Neural crest cell (in vitro differentiated cells): ENCODE measurements at regions not wholly inside any gene's neighbourhood (a gene's known extent, or its start where the extent isn't known, plus 50 kb on each side); places are given as distances from the start of the nearest gene placed in this dataset.
"Not testable (repeated sequence)": the region's sequence is repeated elsewhere in the genome, so short reads cannot be mapped to it uniquely, and the experiment has no call there.

Experiments used
- DNase-seq: peaks from one replicate; pipeline ENCODE4 v3.0.0; 2021; ENCODE audit warnings: low read depth, mixed read lengths, low spot score
- H3K27ac Mint-ChIP-seq: one replicate; pipeline ENCODE4 v1.8.0; 2021; ENCODE audit warnings: mild to moderate bottlenecking, mixed read lengths; ENCODE audit not compliant: unreplicated experiment
- H3K27me3 Mint-ChIP-seq: 2 replicates; pipeline ENCODE4 v1.8.0; 2021; ENCODE audit warnings: low read depth, mild to moderate bottlenecking, mixed read lengths
- H3K36me3 Mint-ChIP-seq: 2 replicates; pipeline ENCODE4 v1.8.0; 2021; ENCODE audit warnings: low read depth, mild to moderate bottlenecking, mixed read lengths
- H3K4me1 Mint-ChIP-seq: 2 replicates; pipeline ENCODE4 v1.8.0; 2021; ENCODE audit warnings: mixed read lengths
- H3K4me3 Mint-ChIP-seq: one replicate; pipeline ENCODE4 v1.8.0; 2021; ENCODE audit warnings: mild to moderate bottlenecking, mixed read lengths
- H3K9me3 Mint-ChIP-seq: 2 replicates; pipeline ENCODE4 v1.8.0; 2021; ENCODE audit warnings: mixed read lengths
- CTCF ChIP-seq: fragments of 200-600 bp; sonication (generic); conservative IDR thresholded peaks from 2 replicates; pipeline ENCODE4 v1.5.0; 2021; ENCODE audit warnings: antibody characterized with exemption, mild to moderate bottlenecking

DNA sequence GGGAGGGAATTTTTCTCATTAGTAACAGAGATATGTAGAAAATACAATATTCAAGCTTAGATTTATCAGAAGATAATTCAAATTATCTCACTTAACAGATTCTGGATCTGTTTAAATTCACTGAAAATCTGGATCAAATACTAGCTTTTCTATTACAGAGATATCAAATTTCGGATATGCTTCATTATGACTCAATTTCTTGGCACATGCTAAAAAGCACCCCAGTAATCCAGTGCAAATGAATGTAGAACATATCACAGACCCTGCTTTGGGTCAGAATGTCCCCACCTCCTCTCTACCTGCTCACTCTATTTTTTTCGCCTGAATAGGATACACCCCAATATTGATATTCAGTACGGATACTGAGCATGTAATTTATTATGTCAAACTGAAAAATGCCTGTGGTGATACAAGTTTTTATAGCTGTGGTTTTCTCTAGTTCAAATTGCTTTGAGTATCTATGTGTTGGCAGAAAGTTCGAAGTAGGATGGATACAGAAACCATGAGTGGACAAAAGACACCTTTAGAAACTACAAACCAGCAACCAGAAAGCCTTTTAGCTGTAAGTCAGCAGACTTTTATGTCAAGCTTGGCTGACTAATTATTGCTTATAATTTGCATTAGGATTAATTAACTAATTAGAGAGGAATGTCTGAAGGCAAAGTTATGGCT lies 290.0 kb downstream of the TFAP2B start:
- peaks cover 9% of the 10 kb centered on the region for H3K4me1 Mint-ChIP-seq
- H3K27ac Mint-ChIP-seq = no peak overlapping the region
- H3K9me3 Mint-ChIP-seq = peaks cover 6% of the 10 kb centered on the region
- no peaks in the 10 kb centered on the region for H3K36me3 Mint-ChIP-seq
- TF ChIP-seq CTCF = no peak
- no peak for DNase-seq
- H3K27me3 Mint-ChIP-seq = no peaks in the 10 kb centered on the region
- H3K4me3 Mint-ChIP-seq = no peak overlapping the region

- H3K9me3 Mint-ChIP-seq = no peaks in the 10 kb centered on the region
- DNase-seq = no peak
- no peak overlapping the region for H3K4me3 Mint-ChIP-seq
- H3K36me3 Mint-ChIP-seq = no peaks in the 10 kb centered on the region
- H3K4me1 Mint-ChIP-seq = peaks cover 12% of the 10 kb centered on the region
- H3K27me3 Mint-ChIP-seq = no peaks in the 10 kb centered on the region
- TF ChIP-seq CTCF = no peak
- no peak overlapping the region for H3K27ac Mint-ChIP-seq
These were observed 294.1 kb downstream of the TFAP2B start for GRCh38 chr6:51112731-51113130.

GRCh38 chr6:51116723-51117122 lies 298.1 kb downstream of the TFAP2B start:
- H3K27me3 Mint-ChIP-seq = no peaks in the 10 kb centered on the region
- H3K4me1 Mint-ChIP-seq = peaks cover 12% of the 10 kb centered on the region
- H3K27ac Mint-ChIP-seq = peak overlapping the region; percentile 68

DNA sequence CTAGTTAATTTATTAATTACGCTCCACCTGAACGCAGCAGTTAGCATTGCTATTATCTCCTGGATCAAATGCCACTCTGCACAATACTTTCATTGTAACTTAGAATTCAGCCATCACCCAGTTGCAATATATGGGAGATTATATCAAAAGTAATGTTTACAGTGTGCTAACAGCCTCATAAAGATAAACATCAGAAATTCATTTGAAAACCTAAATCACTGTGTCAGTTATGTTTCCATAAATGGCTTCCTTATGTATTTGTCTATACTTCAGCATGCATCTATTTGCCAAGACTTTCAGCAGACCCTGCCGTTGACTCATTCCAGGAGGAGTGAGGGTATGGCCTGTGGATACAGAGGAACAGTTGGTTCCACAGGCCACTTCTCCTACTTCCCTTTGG lies 300.1 kb downstream of the TFAP2B start:
- TF ChIP-seq CTCF = no peak
- Mint-ChIP-seq H3K36me3 (no peaks in the 10 kb centered on the region), H3K4me1 (peaks cover 3% of the 10 kb centered on the region), H3K27ac (no peak overlapping the region), H3K9me3 (no peaks in the 10 kb centered on the region), H3K4me3 (no peak overlapping the region), H3K27me3 (no peaks in the 10 kb centered on the region)
- DNase-seq = no peak

More at GRCh38 chr6:51116723-51117122, 298.1 kb downstream of the TFAP2B start:
- Mint-ChIP-seq H3K9me3 (no peaks in the 10 kb centered on the region), H3K36me3 (no peaks in the 10 kb centered on the region), H3K4me3 (no peak overlapping the region)
- DNase-seq = no peak
- no peak for TF ChIP-seq CTCF

GRCh38 chr6:51120016-51120415 lies 301.3 kb downstream of the TFAP2B start:
- Mint-ChIP-seq H3K27ac (no peak overlapping the region), H3K9me3 (no peaks in the 10 kb centered on the region), H3K4me1 (no peaks in the 10 kb centered on the region), H3K27me3 (no peaks in the 10 kb centered on the region), H3K4me3 (no peak overlapping the region), H3K36me3 (no peaks in the 10 kb centered on the region)
- DNase-seq = no peak
- TF ChIP-seq CTCF = no peak

GRCh38 chr6:51121380-51121976 lies 302.8 kb downstream of the TFAP2B start:
- H3K36me3 Mint-ChIP-seq, H3K27me3 Mint-ChIP-seq, H3K4me1 Mint-ChIP-seq, DNase-seq, H3K4me3 Mint-ChIP-seq, H3K9me3 Mint-ChIP-seq, H3K27ac Mint-ChIP-seq: not testable (repeated sequence)
